SK-N-MC (cell line): ENCODE measurements at regions not wholly inside any gene's neighbourhood (a gene's known extent, or its start where the extent isn't known, plus 50 kb on each side); places are given as distances from the start of the nearest gene placed in this dataset.

Experiments used
- EZH2 ChIP-seq: fragments of 200-600 bp; sonication (generic); IDR thresholded peaks from one replicate; pipeline ENCODE4 v1.6.1; 2017; ENCODE audit warnings: antibody characterized with exemption
- FOXP2 ChIP-seq: optimal IDR thresholded peaks from 2 replicates; pipeline ENCODE3; 2011; ENCODE audit warnings: mild to moderate bottlenecking, moderate library complexity; ENCODE audit not compliant: insufficient read depth; ENCODE audit errors: extremely low read length, control extremely low read depth
- POLR2AphosphoS5 ChIP-seq: IDR thresholded peaks from 2 replicates; pipeline ENCODE4 v1.6.1; 2012; ENCODE audit warnings: mild to moderate bottlenecking, low read depth, low read length, borderline replicate concordance

- no peak for TF ChIP-seq EZH2
- no peak for TF ChIP-seq POLR2AphosphoS5
- TF ChIP-seq FOXP2 = no peak
Measured at GRCh38 chr5:175238326-175238725, 205.7 kb downstream of the DRD1 start.
